ENCODE measurements at regions not wholly inside any gene's neighbourhood (a gene's known extent, or its start where the extent isn't known, plus 50 kb on each side); places are given as distances from the start of the nearest gene placed in this dataset.

- TF ChIP-seq CBX1 (IDR thresholded peaks at IDR 0.05; ENCODE audit: low read depth) = no peak
- no peak for TF ChIP-seq PCBP2 (IDR thresholded peaks at IDR 0.05; ENCODE audit: low read depth, low read length, poor library complexity, severe bottlenecking)
- no peak for TF ChIP-seq EGR1 (conservative IDR thresholded peaks at IDR 0.05)
- no peak for TF ChIP-seq CBX2 (IDR thresholded peaks at IDR 0.05; ENCODE audit: insufficient read depth, low read length, poor library complexity, severe bottlenecking)
- no peak for TF ChIP-seq ZNF143 (CRISPR knock-in tag; IDR thresholded peaks at IDR 0.05)
- no peak for TF ChIP-seq E2F6 (IDR thresholded peaks at IDR 0.05; ENCODE audit: borderline replicate concordance in 1 of 2, extremely low read depth in 1 of 2, insufficient read depth in 1 of 2, insufficient read length in 1 of 2, low read depth in 1 of 2, low read length in 1 of 2, poor library complexity in 1 of 2, severe bottlenecking in 1 of 2)
- TF ChIP-seq TGIF2 (CRISPR knock-in tag; IDR thresholded peaks at IDR 0.05) = no peak
- no peak for TF ChIP-seq L3MBTL2 (IDR thresholded peaks at IDR 0.05)
- no peak for TF ChIP-seq KLF10 (CRISPR knock-in tag; IDR thresholded peaks at IDR 0.05)
- TF ChIP-seq ZNF696 (CRISPR knock-in tag; conservative IDR thresholded peaks at IDR 0.05) = no peak
- TF ChIP-seq NR2F6 (CRISPR knock-in tag; IDR thresholded peaks at IDR 0.05) = no peak
- no peak for TF ChIP-seq PHTF2 (CRISPR knock-in tag; IDR thresholded peaks at IDR 0.05)
- TF ChIP-seq ZNF395 (CRISPR knock-in tag; IDR thresholded peaks at IDR 0.05) = no peak
- TF ChIP-seq MAFK (IDR thresholded peaks at IDR 0.05; ENCODE audit: low read length) = peak; percentile 23; the same call in 1 of the 2 replicates
- no peak for TF ChIP-seq ETS2 (tag; IDR thresholded peaks at IDR 0.05; ENCODE audit: borderline replicate concordance, poor library complexity, severe bottlenecking)
- TF ChIP-seq ZNF212 (CRISPR knock-in tag; IDR thresholded peaks at IDR 0.05) = no peak
- TF ChIP-seq FOXK1 (CRISPR knock-in tag; IDR thresholded peaks at IDR 0.05; ENCODE audit: borderline replicate concordance) = no peak
- TF ChIP-seq YY1 (IDR thresholded peaks at IDR 0.05; ENCODE audit: borderline replicate concordance in 1 of 3, control insufficient read depth in 1 of 3, extremely low read depth in 1 of 3, insufficient read depth in 3 of 3, insufficient read length in 1 of 3, insufficient replicate concordance in 2 of 3, low read depth in 1 of 3, low read length in 2 of 3) = no peak
- TF ChIP-seq NCOA6 (IDR thresholded peaks at IDR 0.05) = no peak
- TF ChIP-seq EHMT2 (IDR thresholded peaks at IDR 0.05) = no peak
- TF ChIP-seq SP2 (IDR thresholded peaks at IDR 0.05; ENCODE audit: extremely low read depth, low read depth, low read length, poor library complexity, severe bottlenecking) = no peak
- TF ChIP-seq PRDM10 (IDR thresholded peaks at IDR 0.05; ENCODE audit: partially characterized antibody) = no peak
- no peak for TF ChIP-seq ZNF384 (IDR thresholded peaks at IDR 0.05; ENCODE audit: low read depth, low read length)
- TF ChIP-seq MIER1 (IDR thresholded peaks at IDR 0.05; ENCODE audit: low read depth) = no peak
Observed at GRCh38 chr2:198283146-198283545, 478.8 kb downstream of the PLCL1 start (continued).
